GM12892 (cell line): ENCODE measurements at regions not wholly inside any gene's neighbourhood (a gene's known extent, or its start where the extent isn't known, plus 50 kb on each side); places are given as distances from the start of the nearest gene placed in this dataset.

Experiments used
- POLR2A ChIP-seq: IDR thresholded peaks from 2 replicates; pipeline ENCODE4 v1.6.1; 2011; ENCODE audit warnings: low read depth, low read length, control low read depth
- POLR2AphosphoS5 ChIP-seq: IDR thresholded peaks from 2 replicates; pipeline ENCODE4 v1.6.1; 2011; ENCODE audit warnings: low read depth, low read length, control low read depth
- TAF1 ChIP-seq: IDR thresholded peaks from 2 replicates; pipeline ENCODE4 v1.6.1; 2011; ENCODE audit warnings: low read depth, mild to moderate bottlenecking, control low read depth, low read length, borderline replicate concordance

DNA sequence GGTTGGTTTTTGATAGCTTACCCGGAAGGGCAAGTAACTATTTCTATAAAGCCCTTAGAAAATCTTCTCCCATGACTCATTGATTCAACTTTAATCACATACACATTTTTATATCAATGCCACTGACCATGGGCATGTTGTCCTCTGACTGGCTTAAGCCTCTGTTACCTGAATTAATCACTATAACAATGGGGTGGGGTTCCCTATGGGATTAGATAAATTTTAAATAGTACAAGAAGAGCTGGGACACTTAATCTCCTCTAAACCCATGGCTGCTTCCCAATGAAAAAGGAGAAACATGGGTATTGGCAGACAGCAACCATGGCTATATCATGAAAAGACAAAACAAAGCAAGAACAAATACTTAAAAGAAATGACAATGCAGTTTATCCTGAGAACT lies 636.2 kb downstream of the BRINP1 start:
- no peak for TF ChIP-seq POLR2AphosphoS5
- no peak for TF ChIP-seq POLR2A
- no peak for TF ChIP-seq TAF1
